ENCODE measurements at regions not wholly inside any gene's neighbourhood (a gene's known extent, or its start where the extent isn't known, plus 50 kb on each side); places are given as distances from the start of the nearest gene placed in this dataset.

GRCh38 chr15:70171256-70171886 lies 73.7 kb upstream of the TLE3 start:
- H3K4me3 ChIP-seq: no peak overlapping the region
- H3K27me3 ChIP-seq: no peaks in the 10 kb centered on the region
- no peak for TF ChIP-seq POLR2A (IDR thresholded peaks at IDR 0.05)
- no peak for TF ChIP-seq CTCF (IDR thresholded peaks at IDR 0.05)
- no peak overlapping the region for H3K27ac ChIP-seq
- DNase-seq: no peak
- no peaks in the 10 kb centered on the region for H3K36me3 ChIP-seq
- intact Hi-C loops (cut with DNase I; ENCODE audit: low total_unique reads): no loop called here
- H3K9me3 ChIP-seq: no peaks in the 10 kb centered on the region
- no peaks in the 10 kb centered on the region for H3K4me1 ChIP-seq

DNA sequence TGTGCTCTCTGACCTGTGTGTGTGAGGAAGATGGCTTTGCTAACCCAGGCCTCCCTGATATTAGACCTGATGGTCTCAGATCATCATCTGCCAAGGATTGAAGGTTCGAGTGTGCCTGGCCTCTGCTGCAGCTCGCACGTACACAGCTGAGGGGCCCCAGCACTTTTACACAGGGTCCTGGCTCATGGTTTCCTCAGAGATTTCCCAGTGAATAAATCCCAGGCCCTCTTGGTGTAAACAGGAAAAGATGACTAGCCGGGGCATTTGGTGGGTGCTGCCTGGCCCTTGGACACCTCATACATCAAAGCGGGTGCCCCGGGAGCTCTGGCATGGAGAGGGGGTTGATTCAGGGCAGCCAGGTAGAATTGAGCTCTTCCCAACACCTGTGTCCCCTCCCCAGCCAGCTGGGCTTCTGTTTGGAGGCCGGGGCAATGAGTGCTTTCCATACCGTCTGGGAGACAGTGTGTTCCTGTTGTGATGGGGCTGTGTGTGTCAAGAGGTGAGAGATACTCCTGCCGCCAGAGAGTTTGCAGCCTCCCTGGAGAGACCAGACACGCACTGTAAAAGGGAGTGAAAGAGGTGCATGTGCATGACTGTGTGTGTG lies 72.5 kb upstream of the TLE3 start:
- no peak overlapping the region for H3K4me3 ChIP-seq
- no peaks in the 10 kb centered on the region for H3K36me3 ChIP-seq
- H3K27me3 ChIP-seq: no peaks in the 10 kb centered on the region
- intact Hi-C loops (cut with DNase I; ENCODE audit: low total_unique reads): no loop called here
- TF ChIP-seq POLR2A (IDR thresholded peaks at IDR 0.05) (no peak), CTCF (IDR thresholded peaks at IDR 0.05) (no peak)
- H3K4me1 ChIP-seq: peaks cover 8 to 9% of the 10 kb centered on the region in 2 donors
- no peaks in the 10 kb centered on the region for H3K9me3 ChIP-seq
- no peak for DNase-seq
- no peak overlapping the region for H3K27ac ChIP-seq

- Histone ChIP-seq H3K27me3 (no peaks in the 10 kb centered on the region), H3K36me3 (no peaks in the 10 kb centered on the region), H3K4me1 (peaks cover 10 to 11% of the 10 kb centered on the region in 2 donors), H3K27ac (no peak overlapping the region), H3K4me3 (no peak overlapping the region), H3K9me3 (no peaks in the 10 kb centered on the region)
- TF ChIP-seq CTCF (IDR thresholded peaks at IDR 0.05) (no peak), POLR2A (IDR thresholded peaks at IDR 0.05) (no peak)
- intact Hi-C loops (cut with DNase I; ENCODE audit: low total_unique reads): no loop called here
- DNase-seq: no peak
Observed at GRCh38 chr15:70169147-70169546, 71.4 kb upstream of the TLE3 start.

DNA sequence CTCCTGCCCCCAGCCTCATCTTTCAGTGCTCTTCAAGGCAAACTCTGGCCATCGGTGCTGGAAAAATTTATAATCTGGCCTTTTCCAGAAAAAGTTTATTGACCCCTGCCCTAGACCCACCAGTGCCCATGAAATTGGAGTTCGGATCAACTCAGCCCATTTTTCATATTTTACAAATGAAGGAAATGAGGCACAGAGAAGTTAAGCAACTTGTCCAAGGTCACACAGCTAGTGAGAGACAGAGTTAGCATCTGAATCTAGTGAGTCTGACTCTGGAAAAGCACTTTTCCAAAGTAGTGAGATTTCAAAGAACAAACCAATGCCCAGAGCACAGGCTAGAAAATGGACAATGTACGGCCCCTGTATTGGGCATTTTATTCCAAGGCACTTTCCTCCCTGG lies 69.4 kb upstream of the TLE3 start:
- DNase-seq: no peak
- H3K4me1 ChIP-seq: peaks cover 10 to 11% of the 10 kb centered on the region in 2 donors
- no peaks in the 10 kb centered on the region for H3K27me3 ChIP-seq
- H3K4me3 ChIP-seq: no peak overlapping the region
- no peak overlapping the region for H3K27ac ChIP-seq
- intact Hi-C loops (cut with DNase I; ENCODE audit: low total_unique reads): no loop called here
- H3K9me3 ChIP-seq: no peaks in the 10 kb centered on the region
- TF ChIP-seq CTCF (IDR thresholded peaks at IDR 0.05) (no peak), POLR2A (IDR thresholded peaks at IDR 0.05) (no peak)
- H3K36me3 ChIP-seq: no peaks in the 10 kb centered on the region

- Histone ChIP-seq H3K4me1 (peaks cover 10 to 11% of the 10 kb centered on the region in 2 donors), H3K4me3 (no peak overlapping the region), H3K36me3 (no peaks in the 10 kb centered on the region), H3K27ac (no peak overlapping the region), H3K9me3 (no peaks in the 10 kb centered on the region), H3K27me3 (no peaks in the 10 kb centered on the region)
- intact Hi-C loops (cut with DNase I; ENCODE audit: low total_unique reads): no loop called here
- TF ChIP-seq CTCF (IDR thresholded peaks at IDR 0.05): no peak
- no peak for TF ChIP-seq POLR2A (IDR thresholded peaks at IDR 0.05)
- DNase-seq: no peak
Observed at GRCh38 chr15:70166506-70167087, 68.9 kb upstream of the TLE3 start.
